Spinal cord (tissue), 9 donors: ENCODE measurements at regions not wholly inside any gene's neighbourhood (a gene's known extent, or its start where the extent isn't known, plus 50 kb on each side); places are given as distances from the start of the nearest gene placed in this dataset.

Experiments
- DNase-seq, 6 donors: peaks; one replicate each; pipeline versions ENCODE4 v3.0.0 to v3.0.0-alpha.2; 2013 to 2015; ENCODE audit warnings: low spot score in 6 of 6, low read depth in 4 of 6
- H3K27ac ChIP-seq: one replicate; pipeline ENCODE4 v1.5.1; 2013; ENCODE audit warnings: low read depth, low read length, control low read depth
- H3K27me3 ChIP-seq: one replicate; pipeline ENCODE4 v1.6.1; 2013; ENCODE audit warnings: low read length; ENCODE audit not compliant: control insufficient read depth, insufficient read depth
- H3K36me3 ChIP-seq: one replicate; pipeline ENCODE4 v1.6.1; 2013; ENCODE audit warnings: low read length; ENCODE audit not compliant: control insufficient read depth, insufficient read depth
- H3K4me1 ChIP-seq: one replicate; pipeline ENCODE4 v1.6.1; 2013; ENCODE audit warnings: low read length; ENCODE audit not compliant: control insufficient read depth, insufficient read depth
- H3K4me3 ChIP-seq: one replicate; pipeline ENCODE4 v1.5.1; 2013; ENCODE audit warnings: low read depth, low read length, control low read depth
- H3K9me3 ChIP-seq: one replicate; pipeline ENCODE4 v1.6.1; 2013; ENCODE audit warnings: low read length; ENCODE audit not compliant: control insufficient read depth, insufficient read depth
- WGBS: methylation state at CpG from one replicate; pipeline ENCODE4 v1.1.5; 2013; ENCODE audit warnings: missing lambda C conversion rate; ENCODE audit not compliant: insufficient coverage; 5-methylcytosine and 5-hydroxymethylcytosine counted together
- donor health status: healthy.

- Histone ChIP-seq H3K4me1 (no peaks in the 10 kb centered on the region), H3K4me3 (no peak overlapping the region), H3K36me3 (no peaks in the 10 kb centered on the region), H3K27me3 (no peaks in the 10 kb centered on the region), H3K9me3 (no peaks in the 10 kb centered on the region), H3K27ac (no peak overlapping the region)
- WGBS: no CpG with 5 or more reads among the region's 4 CpGs
- DNase-seq: peak in 1 of 6 donors; percentile 45
These were observed 205.0 kb downstream of the RAD51AP2 start for GRCh38 chr2:17313261-17313660.

DNA sequence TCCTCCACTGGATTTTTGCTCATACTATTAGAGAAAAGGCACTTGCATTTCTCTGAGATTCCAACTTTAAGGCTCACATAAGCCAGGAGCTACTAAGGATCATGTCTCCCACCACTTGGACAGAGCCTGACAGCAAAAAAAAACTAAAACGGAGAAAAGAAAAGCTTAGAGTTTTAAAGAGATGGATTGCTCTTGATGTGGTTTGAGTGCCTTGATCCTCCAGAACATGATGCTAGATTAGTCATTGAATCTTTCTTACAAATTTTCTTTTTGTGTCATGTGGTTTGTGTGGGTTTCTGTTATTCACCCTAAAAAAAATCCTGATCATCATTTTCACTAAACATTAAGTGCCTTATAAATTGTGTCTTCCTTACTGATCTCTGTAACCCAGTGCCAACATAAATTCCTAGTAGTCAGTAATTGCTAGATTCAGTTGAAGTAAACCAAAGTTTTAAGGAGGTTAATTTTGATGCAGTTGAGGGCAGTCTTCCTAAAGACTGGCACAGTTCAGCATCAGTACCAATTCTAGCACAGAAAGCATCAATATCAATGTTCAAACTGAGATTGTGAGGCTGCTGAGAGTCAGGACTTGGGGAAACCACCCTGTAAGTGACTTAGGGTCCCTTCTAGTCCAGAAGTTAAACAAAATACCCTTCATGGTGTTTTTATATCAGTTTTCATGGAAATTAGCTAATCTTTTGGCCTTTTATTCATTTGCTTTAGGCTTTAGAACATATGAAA, 206.3 kb downstream of the RAD51AP2 start:
- Histone ChIP-seq H3K9me3 (no peaks in the 10 kb centered on the region), H3K36me3 (no peaks in the 10 kb centered on the region), H3K4me1 (no peaks in the 10 kb centered on the region), H3K27me3 (no peaks in the 10 kb centered on the region), H3K4me3 (no peak overlapping the region), H3K27ac (no peak overlapping the region)
- WGBS: no CpG with 5 or more reads among the region's 1 CpG
- no peak for DNase-seq

DNA sequence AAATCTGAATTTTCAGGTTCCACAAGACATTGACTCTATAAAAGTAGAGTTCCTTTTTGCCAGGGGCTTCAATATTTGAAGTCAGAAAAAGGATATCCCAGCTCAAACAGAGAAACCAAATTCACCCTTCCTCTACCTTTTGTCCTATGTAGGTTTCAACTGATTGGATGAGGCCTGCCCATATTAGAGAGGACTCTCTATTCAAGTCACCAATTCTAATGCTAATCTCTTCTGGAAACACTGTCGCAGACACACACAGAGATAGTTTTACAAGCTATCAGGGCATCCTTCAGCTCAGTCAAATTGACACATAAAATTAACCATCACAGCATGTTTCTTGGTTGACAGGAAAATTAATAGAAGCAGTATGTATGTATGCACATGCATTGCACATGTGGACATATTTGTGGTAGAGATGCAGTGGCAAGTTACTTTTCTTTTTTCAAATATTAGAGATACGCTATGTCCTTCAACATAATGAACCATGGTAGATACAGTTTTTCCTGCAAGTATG, 207.1 kb downstream of the RAD51AP2 start:
- Histone ChIP-seq H3K27me3 (no peaks in the 10 kb centered on the region), H3K9me3 (no peaks in the 10 kb centered on the region), H3K4me3 (no peak overlapping the region), H3K36me3 (no peaks in the 10 kb centered on the region), H3K27ac (no peak overlapping the region), H3K4me1 (no peaks in the 10 kb centered on the region)
- WGBS: no CpG with 5 or more reads among the region's 2 CpGs
- DNase-seq: no peak

DNA sequence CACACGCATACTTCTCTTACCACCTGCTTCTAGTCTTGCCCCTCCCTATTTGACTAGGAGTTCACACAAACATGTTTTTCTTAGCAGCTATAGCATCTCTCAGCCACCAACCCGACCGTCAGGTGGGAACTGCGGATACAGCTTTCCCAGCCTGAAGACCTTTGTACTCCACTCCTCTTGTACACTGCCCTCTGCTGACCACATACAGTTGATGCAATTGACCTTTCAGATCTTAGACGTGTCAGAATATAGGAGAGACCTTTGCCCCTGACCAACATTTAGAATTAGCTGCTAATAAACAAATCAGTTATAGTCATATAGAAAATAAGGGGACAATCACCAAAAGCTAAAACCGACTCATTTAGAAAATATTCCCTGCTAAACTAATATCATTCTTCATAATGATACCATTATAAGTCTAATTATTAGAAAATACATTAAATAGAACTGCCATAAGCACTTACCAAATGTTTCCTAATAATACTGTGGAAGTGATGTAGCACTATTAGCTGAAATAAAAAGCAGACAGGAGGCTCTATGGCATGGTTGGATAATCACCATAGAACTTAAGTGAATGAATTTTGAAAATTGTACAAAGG, 208.4 kb downstream of the RAD51AP2 start:
- 19% methylated on average over 4 of the region's 6 CpGs for WGBS
- no peak overlapping the region for H3K27ac ChIP-seq
- H3K36me3 ChIP-seq: no peaks in the 10 kb centered on the region
- peak in 5 of 6 donors; percentile 26 to 88 (median 33) for DNase-seq
- H3K9me3 ChIP-seq: no peaks in the 10 kb centered on the region
- no peaks in the 10 kb centered on the region for H3K4me1 ChIP-seq
- no peaks in the 10 kb centered on the region for H3K27me3 ChIP-seq
- no peak overlapping the region for H3K4me3 ChIP-seq

DNA sequence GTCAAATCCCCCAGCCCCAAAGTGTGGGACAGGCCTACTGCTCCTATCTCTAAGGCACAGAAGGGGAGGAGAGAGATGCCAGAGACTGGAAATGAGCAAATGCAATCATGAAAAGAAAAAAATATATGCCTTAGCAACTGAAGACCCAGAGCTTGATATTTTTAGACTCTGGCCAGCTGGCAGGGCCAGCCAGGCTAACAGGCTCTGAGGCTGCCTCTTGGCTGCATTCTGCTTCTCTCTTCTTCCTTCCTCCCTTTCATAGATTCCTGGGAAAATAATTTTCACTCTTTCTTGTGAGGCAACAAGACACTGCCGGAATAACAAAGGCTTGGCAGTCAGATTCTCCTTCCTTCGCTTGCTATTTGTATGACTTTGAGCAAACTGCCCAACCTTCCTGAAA, 209.1 kb downstream of the RAD51AP2 start:
- Histone ChIP-seq H3K36me3 (no peaks in the 10 kb centered on the region), H3K27ac (no peak overlapping the region), H3K4me3 (no peak overlapping the region), H3K9me3 (no peaks in the 10 kb centered on the region), H3K4me1 (no peaks in the 10 kb centered on the region), H3K27me3 (no peaks in the 10 kb centered on the region)
- DNase-seq: peak in 1 of 6 donors; percentile 69
- WGBS: 75% methylated on average over 1 of the region's 2 CpGs

DNA sequence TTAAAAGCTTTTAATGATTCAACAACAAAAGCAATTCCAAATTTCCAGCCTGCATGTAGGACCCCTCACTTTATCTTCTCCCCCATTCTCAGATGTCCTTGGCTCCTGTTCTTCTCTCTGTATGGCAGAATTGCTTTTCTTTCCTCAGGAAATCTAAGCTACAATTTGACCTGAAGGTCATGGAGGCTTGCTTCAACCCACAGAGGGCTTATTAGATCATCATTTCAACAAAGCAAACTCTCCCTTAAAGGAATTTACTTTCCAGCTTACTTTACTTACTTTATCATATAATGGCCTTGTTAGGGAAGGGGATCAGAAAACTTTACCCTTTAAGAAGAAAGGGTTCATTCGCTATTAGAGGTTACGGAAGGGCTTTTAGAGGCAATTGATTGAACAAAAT, 211.5 kb downstream of the RAD51AP2 start:
- WGBS: no CpG with 5 or more reads among the region's 2 CpGs
- H3K36me3 ChIP-seq: no peaks in the 10 kb centered on the region
- no peaks in the 10 kb centered on the region for H3K4me1 ChIP-seq
- H3K4me3 ChIP-seq: no peak overlapping the region
- DNase-seq: no peak
- H3K27me3 ChIP-seq: no peaks in the 10 kb centered on the region
- no peak overlapping the region for H3K27ac ChIP-seq
- H3K9me3 ChIP-seq: no peaks in the 10 kb centered on the region

DNA sequence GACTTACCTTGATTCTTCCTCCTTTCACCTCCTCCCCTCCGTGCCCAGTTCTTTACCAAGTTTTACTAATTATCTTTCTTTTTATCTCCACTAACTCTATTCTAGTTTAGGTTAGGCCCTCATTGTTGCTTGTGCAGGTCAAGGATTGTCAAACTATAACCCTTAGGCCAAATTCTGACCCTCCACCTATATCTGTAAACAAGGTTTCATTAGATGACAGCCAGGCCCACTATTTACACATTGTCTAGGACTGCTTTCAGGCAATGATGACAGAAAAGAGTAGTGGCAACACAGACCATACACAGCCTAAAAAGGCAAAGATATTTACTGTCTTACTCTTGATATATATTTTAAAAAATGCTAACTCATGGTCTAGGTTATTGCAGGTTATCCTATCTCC, 212.0 kb downstream of the RAD51AP2 start:
- H3K27ac ChIP-seq: no peak overlapping the region
- H3K4me1 ChIP-seq: no peaks in the 10 kb centered on the region
- DNase-seq: no peak
- no peaks in the 10 kb centered on the region for H3K27me3 ChIP-seq
- H3K36me3 ChIP-seq: no peaks in the 10 kb centered on the region
- no peaks in the 10 kb centered on the region for H3K9me3 ChIP-seq
- WGBS: 80% methylated on average over 1 of the region's 1 CpG
- H3K4me3 ChIP-seq: no peak overlapping the region

- WGBS: 48% methylated on average over 2 of the region's 2 CpGs
- peak in 1 of 6 donors; percentile 45 for DNase-seq
- no peaks in the 10 kb centered on the region for H3K36me3 ChIP-seq
These were observed 214.7 kb downstream of the RAD51AP2 start for GRCh38 chr2:17303521-17303920.

DNA sequence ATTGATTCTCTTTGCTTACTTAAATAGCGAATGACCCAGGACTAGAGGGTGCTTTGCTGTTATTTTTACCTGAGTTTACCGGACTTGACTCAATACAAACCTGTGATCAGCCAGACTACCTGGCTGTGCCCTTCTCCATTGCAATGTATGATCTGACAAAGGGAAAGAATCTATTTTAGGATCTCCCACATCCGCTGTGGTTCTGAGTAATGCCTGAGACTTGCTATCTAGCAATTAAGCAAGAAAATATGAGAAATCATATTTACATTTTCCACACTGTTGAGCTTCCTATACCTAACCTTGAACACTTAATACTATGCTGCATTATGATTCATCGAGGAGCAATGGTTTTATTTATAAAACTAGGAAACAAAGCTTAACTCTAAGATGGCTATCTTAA, 215.2 kb downstream of the RAD51AP2 start:
- 93% methylated on average over 2 of the region's 4 CpGs for WGBS
- Histone ChIP-seq H3K27me3 (no peaks in the 10 kb centered on the region), H3K4me1 (no peaks in the 10 kb centered on the region), H3K36me3 (no peaks in the 10 kb centered on the region), H3K4me3 (no peak overlapping the region), H3K9me3 (no peaks in the 10 kb centered on the region), H3K27ac (no peak overlapping the region)
- no peak for DNase-seq

More at GRCh38 chr2:17303521-17303920, 214.7 kb downstream of the RAD51AP2 start:
- Histone ChIP-seq H3K27ac (no peak overlapping the region), H3K4me3 (no peak overlapping the region), H3K4me1 (no peaks in the 10 kb centered on the region), H3K9me3 (no peaks in the 10 kb centered on the region), H3K27me3 (no peaks in the 10 kb centered on the region)

DNA sequence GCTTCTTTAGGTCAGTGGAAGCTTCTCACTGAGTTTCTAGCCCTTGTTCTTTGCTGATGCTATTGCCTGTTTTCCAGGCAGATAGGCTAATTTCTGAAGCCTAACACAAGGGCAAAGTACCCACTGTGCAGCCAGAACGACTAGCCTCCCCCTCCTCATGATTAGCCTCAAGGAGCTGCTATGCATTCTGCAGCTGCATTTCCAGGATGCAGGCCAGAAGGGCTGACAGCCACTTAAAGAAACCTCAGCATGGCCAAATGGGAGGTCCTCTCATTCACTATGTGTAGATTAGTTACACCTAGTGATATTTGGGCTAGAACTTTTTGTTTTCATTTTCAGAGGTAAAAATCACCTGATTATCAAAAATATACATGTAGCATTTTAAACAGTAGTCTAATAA, 216.0 kb downstream of the RAD51AP2 start:
- no peaks in the 10 kb centered on the region for H3K27me3 ChIP-seq
- H3K9me3 ChIP-seq: no peaks in the 10 kb centered on the region
- WGBS: 0% methylated on average over 1 of the region's 1 CpG
- DNase-seq: peak in 1 of 6 donors; percentile 48
- H3K4me3 ChIP-seq: no peak overlapping the region
- no peaks in the 10 kb centered on the region for H3K36me3 ChIP-seq
- H3K4me1 ChIP-seq: no peaks in the 10 kb centered on the region
- H3K27ac ChIP-seq: no peak overlapping the region
